GM18868 (cell line): ENCODE measurements at regions not wholly inside any gene's neighbourhood (a gene's known extent, or its start where the extent isn't known, plus 50 kb on each side); places are given as distances from the start of the nearest gene placed in this dataset.
"Not testable (repeated sequence)": the region's sequence is repeated elsewhere in the genome, so short reads cannot be mapped to it uniquely, and the experiment has no call there.

ENCODE experiments used
- ATAC-seq: cut with Tn5 transposase; IDR thresholded peaks from one replicate; pipeline ENCODE4 v1.9.1; 2021; ENCODE audit warnings: mild to moderate bottlenecking, moderate library complexity; ENCODE audit not compliant: unreplicated experiment

DNA sequence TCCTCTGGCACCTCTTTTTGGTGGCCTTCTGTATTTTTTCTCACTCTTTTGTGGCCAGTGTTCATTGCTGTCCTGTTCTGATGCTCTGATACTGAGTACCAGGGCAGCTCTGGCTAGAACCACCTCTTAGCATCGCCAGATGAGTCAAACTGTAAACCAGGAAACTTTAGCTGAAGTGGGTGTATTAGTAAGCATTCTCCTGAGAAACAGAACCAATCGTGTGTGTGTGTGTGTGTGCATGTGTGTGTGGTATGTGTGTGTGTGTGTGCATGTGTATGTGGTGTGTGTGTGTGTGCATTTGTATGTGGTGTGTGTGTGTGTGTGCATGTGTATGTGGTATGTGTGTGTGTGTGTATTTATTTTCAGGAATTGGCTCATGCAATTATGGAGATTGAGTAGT lies 166.3 kb upstream of the SKOR2 start:
- no peak for ATAC-seq

DNA sequence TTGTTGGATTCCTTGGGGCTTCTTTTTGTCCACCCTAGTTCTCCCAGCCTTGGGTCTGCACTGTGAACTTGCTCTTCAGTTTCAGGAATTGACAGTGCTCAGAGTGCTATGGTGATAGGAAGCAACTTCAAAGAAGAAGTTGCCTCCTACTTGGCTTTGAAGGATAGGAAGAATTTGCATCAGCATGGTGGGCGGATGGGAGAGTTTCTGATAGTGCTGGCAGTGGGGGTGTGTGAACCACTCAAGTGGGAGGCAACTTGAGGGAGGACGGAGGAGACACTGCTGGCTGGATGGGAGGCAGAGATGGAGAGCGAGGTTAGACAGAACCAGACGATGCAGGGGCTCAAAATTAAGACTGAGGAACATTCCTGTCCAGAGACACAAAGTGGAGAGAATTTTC lies 164.4 kb upstream of the SKOR2 start:
- no peak for ATAC-seq

DNA sequence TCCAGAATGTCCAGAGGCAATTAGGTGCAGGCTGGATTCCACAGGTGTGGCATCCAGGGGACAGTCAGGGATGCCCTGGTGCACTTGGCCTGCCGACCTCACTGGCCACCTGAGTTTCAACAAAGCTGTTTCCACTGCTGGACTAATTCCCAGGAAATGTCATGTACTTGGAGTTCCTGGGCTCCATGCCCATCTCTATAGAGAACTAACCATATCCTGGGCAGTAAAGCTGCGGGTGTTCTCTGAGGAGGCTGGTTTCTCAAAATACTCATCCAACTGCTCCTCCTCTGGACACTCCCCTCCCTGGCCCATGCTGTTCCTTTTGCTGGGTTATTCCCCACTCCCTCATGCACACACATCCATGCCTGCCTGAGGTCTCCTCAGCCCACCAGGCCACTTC lies 161.9 kb upstream of the SKOR2 start:
- ATAC-seq = no peak

DNA sequence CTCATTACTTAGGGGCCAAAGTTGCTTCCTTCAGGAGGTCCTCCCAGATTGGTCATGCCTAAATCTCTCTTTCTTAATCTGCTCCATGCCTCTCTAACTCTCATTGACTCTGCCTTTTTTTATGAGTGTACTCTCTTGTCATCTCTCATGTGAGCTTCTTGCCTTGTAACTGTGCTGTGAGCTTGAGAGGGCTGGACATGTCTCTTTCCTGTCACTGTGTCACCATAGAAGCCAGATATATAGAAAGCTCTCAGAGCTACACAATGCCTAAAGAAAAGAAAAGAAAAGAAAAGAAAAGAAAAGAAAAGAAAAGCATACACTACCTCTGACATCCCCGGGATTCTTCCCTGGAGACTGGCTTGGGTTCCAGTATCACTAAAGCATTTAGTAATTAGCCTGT lies 161.5 kb upstream of the SKOR2 start:
- ATAC-seq = no peak

DNA sequence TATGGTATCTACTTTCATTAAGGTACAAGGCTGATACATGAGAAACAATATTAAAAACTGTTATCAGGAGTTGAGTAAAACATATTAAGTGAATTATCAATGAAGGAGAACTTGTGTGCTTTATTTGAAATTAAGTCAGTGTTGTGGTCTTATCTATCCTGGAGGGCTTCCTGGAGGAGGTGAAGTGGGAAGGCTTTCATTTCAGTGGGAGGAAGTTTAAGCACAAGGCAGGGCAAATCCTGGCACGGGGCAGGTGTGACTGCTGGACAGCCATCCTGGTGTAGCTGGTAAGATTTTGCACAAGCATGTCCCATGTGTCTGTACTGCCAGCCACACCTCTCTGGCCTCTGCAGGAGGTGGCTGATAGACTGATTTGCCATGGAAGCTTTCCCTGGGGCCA lies 159.7 kb upstream of the SKOR2 start:
- no peak for ATAC-seq

DNA sequence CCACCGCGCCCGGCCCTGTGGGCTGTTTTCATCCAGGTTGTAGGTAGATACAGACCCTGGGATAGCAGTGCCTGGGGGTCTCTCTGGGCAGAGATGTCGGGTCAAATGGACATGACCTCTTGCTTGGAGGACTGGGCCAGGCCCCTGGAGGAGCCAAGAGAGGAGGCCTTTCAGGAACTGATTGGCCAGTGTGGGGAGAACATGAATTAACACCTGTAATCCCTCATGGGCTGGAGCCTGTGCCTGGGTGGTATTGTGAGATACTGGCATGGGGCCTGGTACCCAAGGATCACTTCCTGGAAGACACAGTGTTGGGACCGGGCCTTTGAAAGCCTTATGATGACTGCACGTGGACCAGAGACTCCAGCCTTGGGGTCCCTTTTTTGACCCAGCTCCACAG lies 158.7 kb upstream of the SKOR2 start:
- no peak for ATAC-seq

DNA sequence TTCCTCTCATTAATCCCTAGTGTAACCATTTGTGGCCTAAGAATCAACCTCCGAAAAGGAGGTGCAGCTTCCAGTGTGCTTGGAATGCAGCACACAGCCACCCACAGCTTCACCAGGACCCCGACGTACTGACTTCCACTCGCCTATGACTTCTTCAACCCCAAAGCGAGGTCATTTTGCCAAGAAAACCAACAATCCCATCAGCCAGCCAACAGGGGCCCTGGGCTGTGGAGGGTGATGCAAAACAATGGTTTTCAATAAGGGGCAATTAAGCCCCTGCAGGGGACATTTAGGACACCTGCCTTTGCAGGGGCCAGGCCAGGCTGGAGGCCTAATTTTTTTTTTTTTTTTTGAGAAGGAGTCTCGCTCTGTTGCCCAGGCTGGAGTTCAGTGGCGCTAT lies 158.1 kb upstream of the SKOR2 start:
- no peak for ATAC-seq

DNA sequence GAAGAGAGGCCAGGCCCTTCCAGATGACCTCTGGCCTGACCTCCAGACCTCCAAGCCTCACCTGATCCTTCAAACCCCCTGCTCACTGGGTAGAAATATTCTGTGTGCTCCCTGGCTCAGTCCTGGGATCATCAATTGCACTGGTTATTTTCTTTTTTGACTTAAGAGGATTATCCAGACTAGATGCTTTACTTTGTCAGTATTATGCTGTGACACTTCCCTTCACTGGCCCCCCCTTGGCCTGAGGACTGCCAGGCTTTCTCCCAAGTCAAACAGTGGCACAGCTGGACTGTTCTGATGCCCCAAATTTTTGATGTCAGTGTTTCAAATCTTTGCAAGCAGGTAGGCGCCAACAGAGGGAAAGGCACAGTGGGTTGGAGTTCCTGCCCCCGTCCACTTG lies 156.3 kb upstream of the SKOR2 start:
- ATAC-seq = no peak

DNA sequence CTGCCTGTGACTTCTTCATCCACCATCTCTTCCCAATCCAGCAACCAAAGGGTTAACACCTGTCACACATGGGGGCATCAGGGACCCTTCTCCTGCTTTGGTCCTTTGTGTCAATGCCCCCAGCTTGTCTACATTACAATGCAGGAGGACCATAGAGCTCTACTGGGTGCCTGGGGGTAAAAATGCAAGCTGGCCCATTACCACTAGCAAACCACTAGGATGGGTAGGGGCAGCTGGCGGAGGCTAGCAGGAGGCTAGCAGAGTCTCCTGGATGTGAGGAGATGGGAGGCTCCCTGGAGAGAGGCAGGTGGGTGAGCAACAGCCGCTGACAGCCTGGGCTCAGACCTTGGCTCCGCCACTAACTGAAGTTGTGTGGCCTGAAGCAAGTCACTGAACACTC lies 153.4 kb upstream of the SKOR2 start:
- ATAC-seq = no peak

DNA sequence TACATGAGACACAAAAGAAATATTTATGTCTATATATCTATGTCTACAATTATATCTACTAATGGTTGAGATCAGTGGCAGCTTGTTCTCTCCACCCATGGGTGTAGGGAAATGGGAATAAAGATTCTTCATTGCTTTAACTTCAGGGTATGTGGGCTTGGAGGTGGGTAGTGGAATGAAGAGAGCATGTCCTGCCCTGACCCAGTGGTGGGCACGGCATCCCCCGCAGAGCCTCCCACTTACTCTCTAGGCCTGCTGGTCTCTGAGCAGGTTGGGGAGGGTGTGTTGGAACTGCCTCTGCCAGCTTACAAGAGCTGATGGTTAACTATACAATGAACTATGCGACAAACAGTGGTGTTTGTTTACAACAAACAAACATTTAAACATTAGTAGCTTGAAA lies 152.5 kb upstream of the SKOR2 start:
- no peak for ATAC-seq

DNA sequence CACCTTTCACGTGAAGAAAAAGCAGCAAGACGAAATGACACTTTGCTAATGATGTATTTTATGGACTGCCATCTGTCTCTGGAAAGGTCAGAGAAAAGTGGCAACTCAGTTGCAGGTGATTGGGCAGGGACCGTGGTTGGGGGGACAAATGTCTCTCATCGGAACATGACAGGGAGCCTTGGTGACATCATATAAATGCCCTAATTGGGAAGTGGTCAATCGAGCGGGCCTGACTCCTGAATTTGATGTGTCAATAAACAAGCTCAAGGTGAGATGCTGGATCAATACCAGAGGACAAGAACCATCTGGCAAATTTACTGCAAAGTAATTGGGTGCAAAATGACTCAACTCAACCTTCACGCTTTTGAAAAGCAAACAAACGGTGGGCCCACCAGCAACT lies 151.9 kb upstream of the SKOR2 start:
- ATAC-seq = no peak

DNA sequence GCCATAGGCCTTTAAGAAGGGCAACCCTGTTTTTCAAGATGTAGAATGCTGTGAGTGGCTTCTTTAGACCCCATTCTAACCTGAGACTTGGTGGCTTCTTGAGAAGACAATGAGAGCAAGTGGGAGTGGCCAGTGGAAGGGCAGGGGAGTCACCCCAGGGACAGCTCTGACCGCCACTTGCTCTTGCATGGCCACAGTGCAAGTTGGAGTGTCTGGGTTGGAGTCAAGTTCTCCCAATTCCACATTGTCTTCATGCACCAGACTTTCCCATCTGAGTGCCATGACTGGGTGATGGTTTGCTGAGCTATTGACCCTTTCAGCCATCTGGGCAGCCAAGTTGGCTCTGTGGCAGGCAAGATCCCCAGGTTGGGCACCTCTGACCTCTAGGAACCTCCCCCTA lies 148.0 kb upstream of the SKOR2 start:
- ATAC-seq = no peak

DNA sequence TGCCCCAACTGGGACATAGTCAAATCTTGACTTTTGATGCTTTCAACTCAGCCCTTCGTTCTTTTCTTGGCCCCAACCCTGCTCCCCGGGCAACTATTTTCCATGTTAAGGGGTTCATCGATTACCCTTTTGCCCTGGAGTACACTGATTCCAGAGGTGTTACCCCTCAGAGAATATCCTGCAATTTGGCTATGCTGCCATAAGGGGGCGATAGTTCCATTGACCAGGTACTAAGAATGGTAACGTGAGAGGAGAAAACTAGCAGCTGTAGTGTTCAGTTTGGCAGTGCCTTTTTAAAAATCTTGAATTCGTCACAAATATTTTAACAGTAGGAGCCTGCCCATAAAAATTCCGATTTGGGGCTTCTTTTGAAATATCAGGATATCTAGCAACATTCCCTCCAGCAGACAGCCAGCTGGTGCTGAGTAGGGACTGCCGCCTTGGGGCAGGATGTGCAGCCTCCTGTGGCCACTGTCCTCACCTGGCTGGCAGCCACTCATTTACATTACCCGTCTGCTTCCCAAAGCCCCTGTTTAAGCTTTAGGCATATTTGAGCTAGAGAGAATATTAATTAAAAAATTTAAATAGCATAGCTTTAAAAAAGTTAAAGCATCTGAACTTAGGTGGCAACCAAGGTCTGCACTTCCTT lies 146.3 kb upstream of the SKOR2 start:
- no peak for ATAC-seq

DNA sequence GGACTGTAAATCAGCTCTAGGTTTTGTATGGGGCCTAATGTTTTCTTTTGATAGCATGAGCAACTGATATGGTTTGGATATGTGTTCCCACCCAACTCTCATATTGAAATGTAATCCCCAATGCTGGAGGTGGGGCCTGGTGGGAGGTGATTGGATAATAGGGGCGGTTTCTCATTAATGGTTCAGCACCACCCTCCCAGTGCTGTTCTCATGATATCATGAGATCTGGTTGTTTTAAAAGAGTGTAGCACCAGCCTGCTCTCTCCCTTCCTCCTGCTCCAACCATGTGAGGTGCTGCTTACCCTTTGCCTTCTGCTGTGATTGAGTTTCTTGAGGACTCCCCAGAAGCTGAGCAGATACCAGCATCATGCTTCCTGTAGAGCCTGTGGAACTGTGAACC lies 140.2 kb upstream of the SKOR2 start:
- no peak for ATAC-seq

DNA sequence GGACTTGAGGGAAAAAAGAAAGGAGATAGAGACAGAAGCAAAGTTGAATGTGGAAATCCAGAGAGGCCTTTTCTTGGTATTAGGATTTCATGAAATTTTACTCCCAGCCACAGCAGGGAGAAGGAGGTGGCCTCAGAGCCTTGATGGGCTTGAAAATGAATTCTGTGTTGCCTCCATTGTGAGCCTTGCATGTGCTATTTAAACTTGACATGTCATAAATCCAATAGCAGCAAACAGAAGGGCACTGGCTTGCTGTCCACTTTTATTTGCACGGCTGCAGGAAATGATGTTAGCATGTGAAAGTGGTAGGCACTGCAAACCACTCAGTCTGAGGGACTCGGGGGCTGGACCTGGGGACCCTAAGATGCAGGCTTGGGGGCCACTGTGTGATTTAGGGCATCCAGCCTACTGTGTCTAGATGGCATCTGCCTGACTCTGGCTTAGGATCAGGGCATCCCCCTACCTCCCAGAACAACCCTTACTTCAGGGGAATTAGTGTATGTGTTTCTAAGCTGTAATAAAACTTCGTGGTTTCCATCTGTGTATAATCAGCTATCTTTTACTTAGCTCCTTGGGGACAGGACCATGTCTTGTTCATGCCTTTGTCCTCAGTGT lies 139.1 kb upstream of the SKOR2 start:
- ATAC-seq = no peak

DNA sequence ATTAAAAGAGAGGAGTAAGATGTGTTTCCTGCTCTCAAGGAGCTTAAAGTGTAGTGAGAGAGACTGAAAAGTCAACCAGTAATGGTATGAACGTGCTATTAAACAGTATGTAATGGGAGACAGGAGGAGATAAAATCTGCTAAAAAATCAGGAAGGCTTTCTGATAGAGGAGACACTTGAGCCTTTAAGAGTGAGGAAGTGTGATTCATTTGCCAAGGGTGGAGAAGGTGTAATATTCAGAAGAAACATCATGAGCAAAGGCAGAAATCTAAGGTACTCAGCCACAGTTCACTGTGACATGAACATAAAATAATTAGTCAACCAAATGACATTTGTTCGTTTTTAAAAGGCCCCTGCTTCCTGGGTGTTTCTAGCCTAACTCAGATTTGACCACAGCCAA lies 137.8 kb upstream of the SKOR2 start:
- ATAC-seq = no peak

DNA sequence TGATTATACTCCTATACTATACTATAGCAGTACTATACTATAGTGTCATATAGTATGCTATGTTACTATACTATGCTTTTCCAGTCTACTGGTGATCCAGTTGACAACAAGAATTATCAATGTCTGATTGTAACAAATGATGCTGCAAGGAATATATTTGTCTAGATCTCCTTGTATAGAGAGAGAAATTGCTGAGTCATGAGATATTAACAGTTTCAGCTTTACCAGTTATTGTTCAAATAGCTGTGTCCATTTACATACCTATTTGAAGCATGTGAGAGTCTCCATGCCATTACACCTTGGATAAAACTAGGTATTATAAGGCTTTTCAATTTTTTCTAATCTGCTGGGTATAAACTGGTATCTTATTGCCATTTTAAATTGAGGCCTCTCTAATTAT lies 136.4 kb upstream of the SKOR2 start:
- ATAC-seq = no peak

DNA sequence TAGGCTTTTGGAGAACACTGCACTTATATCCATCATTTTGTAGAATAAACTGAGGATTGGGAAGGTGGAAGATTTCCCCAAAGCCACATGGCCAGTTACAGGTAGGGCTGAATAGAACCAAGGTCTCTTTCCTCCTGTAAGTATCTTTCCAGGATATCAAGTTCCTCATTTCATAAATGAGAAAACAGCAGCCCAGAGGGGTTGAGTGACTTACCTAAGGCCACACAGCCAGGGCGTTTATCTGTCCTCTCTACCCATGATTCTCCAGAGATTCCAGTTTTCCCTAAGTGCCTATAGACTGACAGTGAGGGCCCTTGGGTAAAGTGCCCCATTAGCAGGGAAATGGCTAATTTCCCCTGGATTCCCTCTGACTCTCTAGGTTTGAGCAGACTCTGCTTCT lies 132.3 kb upstream of the SKOR2 start:
- no peak for ATAC-seq

DNA sequence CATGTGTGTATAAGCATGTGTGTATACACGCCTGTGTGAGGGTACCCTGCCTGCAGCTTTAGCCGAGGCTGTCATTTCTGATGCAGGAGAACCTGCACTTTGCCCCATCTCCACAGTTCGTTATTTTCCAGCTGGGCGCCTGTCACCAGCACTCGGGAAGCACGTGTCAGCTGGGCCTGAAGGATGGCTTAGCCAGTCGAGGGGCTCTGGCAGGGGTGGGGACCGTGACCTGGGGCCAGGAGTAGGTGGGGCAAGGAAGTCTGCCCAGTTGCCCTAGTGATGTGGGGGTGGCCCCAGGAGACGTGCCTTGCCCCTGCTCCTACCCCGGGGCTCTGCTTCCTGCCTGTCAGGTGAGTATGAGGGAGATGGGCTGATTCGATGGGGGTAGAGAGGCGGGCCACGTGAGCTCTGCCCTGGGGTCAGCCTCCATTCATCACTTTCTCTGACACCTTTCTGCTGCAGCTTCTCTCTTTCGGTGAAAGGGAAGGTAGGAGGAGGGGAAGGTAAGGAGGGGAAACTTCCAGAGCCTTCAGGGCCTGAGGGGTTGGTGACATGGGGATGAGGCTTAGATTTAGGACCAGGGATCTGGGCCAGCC lies 130.6 kb upstream of the SKOR2 start:
- ATAC-seq = no peak

DNA sequence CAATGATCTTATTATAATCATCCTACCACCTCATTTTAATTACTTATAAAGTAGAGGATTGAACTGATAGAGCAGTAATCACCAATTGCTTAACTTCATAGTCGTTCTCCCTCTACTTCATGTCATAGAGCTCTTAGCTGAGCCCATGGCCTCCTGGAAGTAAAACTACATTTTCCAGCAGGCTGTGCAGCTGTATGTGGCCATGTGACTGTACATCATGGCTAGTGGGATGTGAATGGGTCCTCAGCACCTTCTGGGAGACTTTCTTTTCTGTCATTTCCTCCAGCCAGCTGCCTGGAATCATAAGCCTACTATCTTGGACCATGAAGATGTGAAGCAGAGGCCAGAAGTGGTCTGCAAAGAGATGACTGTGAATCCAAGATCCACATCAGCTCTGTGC lies 128.7 kb upstream of the SKOR2 start:
- no peak for ATAC-seq

DNA sequence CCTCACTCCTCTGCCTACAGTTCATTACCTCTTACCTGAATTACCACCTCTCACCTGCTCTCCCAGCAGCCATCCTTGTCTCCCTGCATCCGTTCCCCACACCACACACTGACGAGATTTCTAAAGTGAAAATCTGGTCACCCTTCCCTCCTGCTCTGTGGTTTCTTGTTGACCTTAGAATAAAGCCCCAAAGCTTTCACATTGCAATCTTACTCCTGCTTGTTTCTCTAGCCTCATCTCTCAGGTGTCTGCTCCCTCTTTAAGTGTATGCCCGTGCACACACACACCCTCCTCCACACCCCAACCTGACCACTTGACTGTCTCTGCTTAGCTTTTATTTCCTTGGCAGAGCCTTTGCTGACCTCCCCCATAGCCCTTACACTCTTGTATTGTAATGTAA lies 122.0 kb upstream of the SKOR2 start:
- no peak for ATAC-seq

DNA sequence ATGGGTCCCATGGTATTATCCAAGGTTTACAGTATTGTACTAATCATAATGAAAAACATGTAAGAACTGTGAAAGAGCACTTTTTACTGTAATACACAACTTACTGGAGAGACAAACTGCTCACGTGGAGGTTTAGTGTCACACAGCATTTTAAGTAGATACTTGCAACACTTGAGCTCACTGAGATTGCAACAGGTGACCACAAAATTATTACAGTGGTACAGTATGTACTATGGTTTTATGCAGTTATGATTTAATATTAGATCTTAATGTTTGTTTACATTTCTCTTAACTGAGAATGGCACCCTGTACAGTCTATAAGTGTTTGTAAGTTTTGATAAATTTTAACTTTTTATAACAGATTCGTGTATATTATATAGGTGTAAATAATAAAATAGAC lies 118.6 kb upstream of the SKOR2 start:
- no peak for ATAC-seq

DNA sequence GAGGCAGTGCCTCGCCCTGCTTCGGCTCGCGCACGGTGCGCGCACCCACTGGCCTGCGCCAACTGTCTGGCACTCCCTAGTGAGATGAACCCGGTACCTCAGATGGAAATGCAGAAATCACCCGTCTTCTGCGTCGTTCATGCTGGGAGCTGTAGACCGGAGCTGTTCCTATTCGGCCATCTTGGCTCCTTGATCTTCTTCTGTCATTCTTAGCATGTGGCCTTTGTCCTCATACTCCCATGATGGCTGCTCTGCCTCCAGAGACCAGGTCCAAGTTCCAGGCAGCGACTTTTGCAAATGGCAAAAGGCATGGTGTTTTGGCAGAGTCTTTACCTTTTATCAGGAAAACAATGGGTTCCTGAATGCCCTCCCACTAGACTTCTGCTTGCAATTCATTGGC lies 102.6 kb upstream of the SKOR2 start:
- ATAC-seq = not testable (repeated sequence)
